ENCODE measurements at regions not wholly inside any gene's neighbourhood (a gene's known extent, or its start where the extent isn't known, plus 50 kb on each side); places are given as distances from the start of the nearest gene placed in this dataset.

- no peak overlapping the region for H3K27ac ChIP-seq (ENCODE audit: low read depth, low read length)
- no peak overlapping the region for H3K4me3 ChIP-seq (ENCODE audit: low read length)
- CTCF ChIA-PET: no interaction called here
- H3K27me3 ChIP-seq (ENCODE audit: control insufficient read depth in 2 of 2, insufficient read depth in 2 of 2, low read length in 2 of 2): no peaks in the 10 kb centered on the region
- intact Hi-C loops (cut with micrococcal nuclease): no loop called here
- POLR2A ChIA-PET: no interaction called here
- no peak for DNase-seq
- no peaks in the 10 kb centered on the region for H3K27me3 Mint-ChIP-seq
- no peaks in the 10 kb centered on the region for H3K4me1 ChIP-seq (ENCODE audit: control insufficient read depth in 2 of 2, insufficient read depth in 2 of 2, low read length in 2 of 2)
- H3K36me3 Mint-ChIP-seq: no peaks in the 10 kb centered on the region
- H3K9me3 Mint-ChIP-seq: peaks cover 0 to 5% (median 0%) of the 10 kb centered on the region in 11 donors
- no peaks in the 10 kb centered on the region for H3K4me1 Mint-ChIP-seq
- no peaks in the 10 kb centered on the region for H3K36me3 ChIP-seq (ENCODE audit: control insufficient read depth in 2 of 3, insufficient read depth in 3 of 3, low read length in 3 of 3)
- no peak for ATAC-seq
- no peak overlapping the region for H3K4me3 Mint-ChIP-seq
- no peaks in the 10 kb centered on the region for H3K9me3 ChIP-seq (ENCODE audit: control insufficient read depth in 2 of 3, low read length in 3 of 3)
- no peak overlapping the region for H3K27ac Mint-ChIP-seq
These were observed 144.8 kb downstream of the CYLC2 start for GRCh38 chr9:103139891-103140290.

- Histone ChIP-seq H3K27ac (ENCODE audit: low read depth, low read length) (no peak overlapping the region), H3K36me3 (ENCODE audit: control insufficient read depth in 2 of 3, insufficient read depth in 3 of 3, low read length in 3 of 3) (no peaks in the 10 kb centered on the region), H3K4me3 (ENCODE audit: low read length) (no peak overlapping the region), H3K27me3 (ENCODE audit: control insufficient read depth in 2 of 2, insufficient read depth in 2 of 2, low read length in 2 of 2) (no peaks in the 10 kb centered on the region), H3K9me3 (ENCODE audit: control insufficient read depth in 2 of 3, low read length in 3 of 3) (no peaks in the 10 kb centered on the region), H3K4me1 (ENCODE audit: control insufficient read depth in 2 of 2, insufficient read depth in 2 of 2, low read length in 2 of 2) (no peaks in the 10 kb centered on the region)
- CTCF ChIA-PET: no interaction called here
- no peaks in the 10 kb centered on the region for H3K36me3 Mint-ChIP-seq
- H3K9me3 Mint-ChIP-seq: peaks cover 3 to 46% (median 11%) of the 10 kb centered on the region in 11 donors
- no peak for ATAC-seq
- no peak overlapping the region for H3K27ac Mint-ChIP-seq
- POLR2A ChIA-PET: no interaction called here
- intact Hi-C loops (cut with micrococcal nuclease): no loop called here
- H3K27me3 Mint-ChIP-seq: no peaks in the 10 kb centered on the region
- DNase-seq: no peak
- H3K4me1 Mint-ChIP-seq: no peaks in the 10 kb centered on the region
- H3K4me3 Mint-ChIP-seq: no peak overlapping the region
These were observed 157.3 kb downstream of the CYLC2 start for GRCh38 chr9:103152473-103152872.

- no peak overlapping the region for H3K4me3 ChIP-seq (ENCODE audit: low read length)
- intact Hi-C loops (cut with micrococcal nuclease): no loop called here
- CTCF ChIA-PET: no interaction called here
- Mint-ChIP-seq H3K36me3 (no peaks in the 10 kb centered on the region), H3K27ac (no peak overlapping the region), H3K4me3 (no peak overlapping the region), H3K27me3 (no peaks in the 10 kb centered on the region), H3K9me3 (peaks cover 3 to 41% (median 12%) of the 10 kb centered on the region in 11 donors), H3K4me1 (no peaks in the 10 kb centered on the region)
- H3K27me3 ChIP-seq (ENCODE audit: control insufficient read depth in 2 of 2, insufficient read depth in 2 of 2, low read length in 2 of 2): no peaks in the 10 kb centered on the region
- H3K27ac ChIP-seq (ENCODE audit: low read depth, low read length): no peak overlapping the region
- ATAC-seq (no peak), DNase-seq (no peak)
- POLR2A ChIA-PET: no interaction called here
- H3K9me3 ChIP-seq (ENCODE audit: control insufficient read depth in 2 of 3, low read length in 3 of 3): no peaks in the 10 kb centered on the region
- H3K36me3 ChIP-seq (ENCODE audit: control insufficient read depth in 2 of 3, insufficient read depth in 3 of 3, low read length in 3 of 3): no peaks in the 10 kb centered on the region
- no peaks in the 10 kb centered on the region for H3K4me1 ChIP-seq (ENCODE audit: control insufficient read depth in 2 of 2, insufficient read depth in 2 of 2, low read length in 2 of 2)
These were observed 172.4 kb downstream of the CYLC2 start for GRCh38 chr9:103167530-103167929.

- ATAC-seq (no peak), DNase-seq (no peak)
- CTCF ChIA-PET: no interaction called here
- intact Hi-C loops (cut with micrococcal nuclease): no loop called here
- Histone ChIP-seq H3K27ac (ENCODE audit: low read depth, low read length) (no peak overlapping the region), H3K27me3 (ENCODE audit: control insufficient read depth in 2 of 2, insufficient read depth in 2 of 2, low read length in 2 of 2) (no peaks in the 10 kb centered on the region), H3K4me3 (ENCODE audit: low read length) (no peak overlapping the region), H3K4me1 (ENCODE audit: control insufficient read depth in 2 of 2, insufficient read depth in 2 of 2, low read length in 2 of 2) (no peaks in the 10 kb centered on the region), H3K36me3 (ENCODE audit: control insufficient read depth in 2 of 3, insufficient read depth in 3 of 3, low read length in 3 of 3) (no peaks in the 10 kb centered on the region), H3K9me3 (ENCODE audit: control insufficient read depth in 2 of 3, low read length in 3 of 3) (no peaks in the 10 kb centered on the region)
- POLR2A ChIA-PET: no interaction called here
- peaks cover 3 to 41% (median 12%) of the 10 kb centered on the region in 11 donors for H3K9me3 Mint-ChIP-seq
- H3K27me3 Mint-ChIP-seq: no peaks in the 10 kb centered on the region
- H3K36me3 Mint-ChIP-seq: no peaks in the 10 kb centered on the region
- H3K4me3 Mint-ChIP-seq: no peak overlapping the region
- no peak overlapping the region for H3K27ac Mint-ChIP-seq
- H3K4me1 Mint-ChIP-seq: no peaks in the 10 kb centered on the region
These were observed 173.1 kb downstream of the CYLC2 start for GRCh38 chr9:103168254-103168653.

GRCh38 chr9:103169798-103170197, 174.7 kb downstream of the CYLC2 start:
- H3K36me3 ChIP-seq (ENCODE audit: control insufficient read depth in 2 of 3, insufficient read depth in 3 of 3, low read length in 3 of 3): no peaks in the 10 kb centered on the region
- no peak for ATAC-seq
- peaks cover 0 to 41% (median 12%) of the 10 kb centered on the region in 11 donors for H3K9me3 Mint-ChIP-seq
- no peak overlapping the region for H3K27ac Mint-ChIP-seq
- no peak for DNase-seq
- H3K36me3 Mint-ChIP-seq: no peaks in the 10 kb centered on the region
- POLR2A ChIA-PET: no interaction called here
- H3K27me3 Mint-ChIP-seq: no peaks in the 10 kb centered on the region
- H3K27ac ChIP-seq (ENCODE audit: low read depth, low read length): no peak overlapping the region
- H3K4me1 ChIP-seq (ENCODE audit: control insufficient read depth in 2 of 2, insufficient read depth in 2 of 2, low read length in 2 of 2): no peaks in the 10 kb centered on the region
- H3K4me1 Mint-ChIP-seq: no peaks in the 10 kb centered on the region
- no peak overlapping the region for H3K4me3 ChIP-seq (ENCODE audit: low read length)
- CTCF ChIA-PET: no interaction called here
- H3K9me3 ChIP-seq (ENCODE audit: control insufficient read depth in 2 of 3, low read length in 3 of 3): no peaks in the 10 kb centered on the region
- intact Hi-C loops (cut with micrococcal nuclease): no loop called here
- no peak overlapping the region for H3K4me3 Mint-ChIP-seq
- H3K27me3 ChIP-seq (ENCODE audit: control insufficient read depth in 2 of 2, insufficient read depth in 2 of 2, low read length in 2 of 2): no peaks in the 10 kb centered on the region

- Mint-ChIP-seq H3K36me3 (no peaks in the 10 kb centered on the region), H3K4me1 (no peaks in the 10 kb centered on the region), H3K27me3 (no peaks in the 10 kb centered on the region), H3K4me3 (no peak overlapping the region), H3K9me3 (peaks cover 0 to 10% (median 3%) of the 10 kb centered on the region in 11 donors), H3K27ac (no peak overlapping the region)
- Histone ChIP-seq H3K36me3 (ENCODE audit: control insufficient read depth in 2 of 3, insufficient read depth in 3 of 3, low read length in 3 of 3) (no peaks in the 10 kb centered on the region), H3K27me3 (ENCODE audit: control insufficient read depth in 2 of 2, insufficient read depth in 2 of 2, low read length in 2 of 2) (no peaks in the 10 kb centered on the region), H3K4me3 (ENCODE audit: low read length) (no peak overlapping the region), H3K27ac (ENCODE audit: low read depth, low read length) (no peak overlapping the region), H3K4me1 (ENCODE audit: control insufficient read depth in 2 of 2, insufficient read depth in 2 of 2, low read length in 2 of 2) (no peaks in the 10 kb centered on the region), H3K9me3 (ENCODE audit: control insufficient read depth in 2 of 3, low read length in 3 of 3) (no peaks in the 10 kb centered on the region)
- CTCF ChIA-PET: no interaction called here
- DNase-seq: no peak
- intact Hi-C loops (cut with micrococcal nuclease): no loop called here
- ATAC-seq: no peak
- POLR2A ChIA-PET: no interaction called here
These were observed 188.6 kb downstream of the CYLC2 start for GRCh38 chr9:103183701-103184171.

- POLR2A ChIA-PET: no interaction called here
- H3K36me3 Mint-ChIP-seq: no peaks in the 10 kb centered on the region
- no peak overlapping the region for H3K27ac ChIP-seq (ENCODE audit: low read depth, low read length)
These were observed 191.8 kb downstream of the CYLC2 start for GRCh38 chr9:103186959-103187358.

More at GRCh38 chr9:103186959-103187358, 191.8 kb downstream of the CYLC2 start:
- H3K4me3 ChIP-seq (ENCODE audit: low read length): no peak overlapping the region
- intact Hi-C loops (cut with micrococcal nuclease): no loop called here
- CTCF ChIA-PET: no interaction called here
- ATAC-seq (no peak), DNase-seq (no peak)
- H3K27ac Mint-ChIP-seq: no peak overlapping the region
- no peaks in the 10 kb centered on the region for H3K4me1 Mint-ChIP-seq
- H3K9me3 Mint-ChIP-seq: peaks cover 0 to 10% (median 3%) of the 10 kb centered on the region in 11 donors
- no peaks in the 10 kb centered on the region for H3K9me3 ChIP-seq (ENCODE audit: control insufficient read depth in 2 of 3, low read length in 3 of 3)
- H3K27me3 Mint-ChIP-seq: no peaks in the 10 kb centered on the region
- H3K27me3 ChIP-seq (ENCODE audit: control insufficient read depth in 2 of 2, insufficient read depth in 2 of 2, low read length in 2 of 2): no peaks in the 10 kb centered on the region
- no peak overlapping the region for H3K4me3 Mint-ChIP-seq
- no peaks in the 10 kb centered on the region for H3K4me1 ChIP-seq (ENCODE audit: control insufficient read depth in 2 of 2, insufficient read depth in 2 of 2, low read length in 2 of 2)
- H3K36me3 ChIP-seq (ENCODE audit: control insufficient read depth in 2 of 3, insufficient read depth in 3 of 3, low read length in 3 of 3): no peaks in the 10 kb centered on the region

All from naive thymus-derived CD4-positive, alpha-beta T cell (primary cell).